ENCODE measurements at regions not wholly inside any gene's neighbourhood (a gene's known extent, or its start where the extent isn't known, plus 50 kb on each side); places are given as distances from the start of the nearest gene placed in this dataset.

GRCh38 chr11:130792772-130793171 lies 123.5 kb downstream of the SNX19 start:
- H3K27ac ChIP-seq (ENCODE audit: low read length): no peak overlapping the region
- H3K4me1 ChIP-seq (ENCODE audit: control insufficient read depth, insufficient read depth, low read length): no peaks in the 10 kb centered on the region
- DNase-seq: no peak
- peaks cover 7% of the 10 kb centered on the region for H3K9me3 ChIP-seq (ENCODE audit: control insufficient read depth, low read depth, low read length)
- H3K4me3 ChIP-seq (ENCODE audit: low read length): no peak overlapping the region
- H3K36me3 ChIP-seq (ENCODE audit: control insufficient read depth, insufficient read depth, low read length): no peaks in the 10 kb centered on the region
- H3K27me3 ChIP-seq (ENCODE audit: control insufficient read depth, insufficient read depth, low read length): peaks cover 2% of the 10 kb centered on the region

- DNase-seq: no peak
- Histone ChIP-seq H3K4me1 (ENCODE audit: control insufficient read depth, insufficient read depth, low read length) (no peaks in the 10 kb centered on the region), H3K36me3 (ENCODE audit: control insufficient read depth, insufficient read depth, low read length) (no peaks in the 10 kb centered on the region), H3K4me3 (ENCODE audit: low read length) (no peak overlapping the region), H3K27me3 (ENCODE audit: control insufficient read depth, insufficient read depth, low read length) (peaks cover 2% of the 10 kb centered on the region), H3K9me3 (ENCODE audit: control insufficient read depth, low read depth, low read length) (no peaks in the 10 kb centered on the region), H3K27ac (ENCODE audit: low read length) (no peak overlapping the region)
- WGBS (ENCODE audit: insufficient coverage, low lambda C conversion rate): no CpG with 5 or more reads among the region's 2 CpGs
These were observed 119.5 kb downstream of the SNX19 start for GRCh38 chr11:130796828-130797227.

- H3K4me3 ChIP-seq (ENCODE audit: low read length): no peak overlapping the region
- no peak overlapping the region for H3K27ac ChIP-seq (ENCODE audit: low read length)
- no peaks in the 10 kb centered on the region for H3K9me3 ChIP-seq (ENCODE audit: control insufficient read depth, low read depth, low read length)
- 89% methylated on average over 1 of the region's 3 CpGs for WGBS (ENCODE audit: insufficient coverage, low lambda C conversion rate)
- no peaks in the 10 kb centered on the region for H3K4me1 ChIP-seq (ENCODE audit: control insufficient read depth, insufficient read depth, low read length)
- peaks cover 2% of the 10 kb centered on the region for H3K27me3 ChIP-seq (ENCODE audit: control insufficient read depth, insufficient read depth, low read length)
- DNase-seq: no peak
- no peaks in the 10 kb centered on the region for H3K36me3 ChIP-seq (ENCODE audit: control insufficient read depth, insufficient read depth, low read length)
These were observed 118.0 kb downstream of the SNX19 start for GRCh38 chr11:130798280-130798679.

- H3K4me1 ChIP-seq (ENCODE audit: control insufficient read depth, insufficient read depth, low read length): no peaks in the 10 kb centered on the region
- WGBS (ENCODE audit: insufficient coverage, low lambda C conversion rate): no CpG with 5 or more reads among the region's 4 CpGs
These were observed 117.5 kb downstream of the SNX19 start for GRCh38 chr11:130798801-130799200.

GRCh38 chr11:130801333-130802122 lies 114.8 kb downstream of the SNX19 start:
- no peaks in the 10 kb centered on the region for H3K27me3 ChIP-seq (ENCODE audit: control insufficient read depth, insufficient read depth, low read length)
- no peak overlapping the region for H3K4me3 ChIP-seq (ENCODE audit: low read length)
- no peaks in the 10 kb centered on the region for H3K9me3 ChIP-seq (ENCODE audit: control insufficient read depth, low read depth, low read length)
- H3K27ac ChIP-seq (ENCODE audit: low read length): no peak overlapping the region
- WGBS (ENCODE audit: insufficient coverage, low lambda C conversion rate): no CpG with 5 or more reads among the region's 6 CpGs
- H3K4me1 ChIP-seq (ENCODE audit: control insufficient read depth, insufficient read depth, low read length): no peaks in the 10 kb centered on the region
- H3K36me3 ChIP-seq (ENCODE audit: control insufficient read depth, insufficient read depth, low read length): no peaks in the 10 kb centered on the region
- DNase-seq: no peak

More at GRCh38 chr11:130798801-130799200, 117.5 kb downstream of the SNX19 start:
- no peak overlapping the region for H3K27ac ChIP-seq (ENCODE audit: low read length)
- H3K4me3 ChIP-seq (ENCODE audit: low read length): no peak overlapping the region
- no peaks in the 10 kb centered on the region for H3K9me3 ChIP-seq (ENCODE audit: control insufficient read depth, low read depth, low read length)
- no peaks in the 10 kb centered on the region for H3K36me3 ChIP-seq (ENCODE audit: control insufficient read depth, insufficient read depth, low read length)
- H3K27me3 ChIP-seq (ENCODE audit: control insufficient read depth, insufficient read depth, low read length): peaks cover 2% of the 10 kb centered on the region
- no peak for DNase-seq

GRCh38 chr11:130802567-130802966 lies 113.7 kb downstream of the SNX19 start:
- no peaks in the 10 kb centered on the region for H3K36me3 ChIP-seq (ENCODE audit: control insufficient read depth, insufficient read depth, low read length)
- DNase-seq: no peak
- H3K9me3 ChIP-seq (ENCODE audit: control insufficient read depth, low read depth, low read length): no peaks in the 10 kb centered on the region
- H3K4me3 ChIP-seq (ENCODE audit: low read length): no peak overlapping the region
- WGBS (ENCODE audit: insufficient coverage, low lambda C conversion rate): no CpG with 5 or more reads among the region's 2 CpGs
- no peak overlapping the region for H3K27ac ChIP-seq (ENCODE audit: low read length)
- no peaks in the 10 kb centered on the region for H3K27me3 ChIP-seq (ENCODE audit: control insufficient read depth, insufficient read depth, low read length)
- no peaks in the 10 kb centered on the region for H3K4me1 ChIP-seq (ENCODE audit: control insufficient read depth, insufficient read depth, low read length)

- Histone ChIP-seq H3K4me3 (ENCODE audit: low read length) (no peak overlapping the region), H3K27ac (ENCODE audit: low read length) (no peak overlapping the region), H3K4me1 (ENCODE audit: control insufficient read depth, insufficient read depth, low read length) (no peaks in the 10 kb centered on the region), H3K27me3 (ENCODE audit: control insufficient read depth, insufficient read depth, low read length) (no peaks in the 10 kb centered on the region), H3K36me3 (ENCODE audit: control insufficient read depth, insufficient read depth, low read length) (no peaks in the 10 kb centered on the region), H3K9me3 (ENCODE audit: control insufficient read depth, low read depth, low read length) (no peaks in the 10 kb centered on the region)
- no peak for DNase-seq
- no CpG with 5 or more reads among the region's 12 CpGs for WGBS (ENCODE audit: insufficient coverage, low lambda C conversion rate)
These were observed 111.8 kb downstream of the SNX19 start for GRCh38 chr11:130804306-130805076.

GRCh38 chr11:130806746-130807145 lies 109.5 kb downstream of the SNX19 start:
- Histone ChIP-seq H3K27ac (ENCODE audit: low read length) (no peak overlapping the region), H3K4me1 (ENCODE audit: control insufficient read depth, insufficient read depth, low read length) (no peaks in the 10 kb centered on the region), H3K27me3 (ENCODE audit: control insufficient read depth, insufficient read depth, low read length) (no peaks in the 10 kb centered on the region), H3K9me3 (ENCODE audit: control insufficient read depth, low read depth, low read length) (no peaks in the 10 kb centered on the region), H3K36me3 (ENCODE audit: control insufficient read depth, insufficient read depth, low read length) (no peaks in the 10 kb centered on the region), H3K4me3 (ENCODE audit: low read length) (no peak overlapping the region)
- DNase-seq: no peak
- whole genome bisulfite sequencing (ENCODE audit: insufficient coverage, low lambda C conversion rate): no CpG with 5 or more reads among the region's 3 CpGs

- no CpG with 5 or more reads among the region's 1 CpG for WGBS (ENCODE audit: insufficient coverage, low lambda C conversion rate)
These were observed 107.7 kb downstream of the SNX19 start for GRCh38 chr11:130808541-130808940.

GRCh38 chr11:130813196-130813595 lies 103.1 kb downstream of the SNX19 start:
- no peak overlapping the region for H3K4me3 ChIP-seq (ENCODE audit: low read length)
- H3K36me3 ChIP-seq (ENCODE audit: control insufficient read depth, insufficient read depth, low read length): no peaks in the 10 kb centered on the region
- WGBS (ENCODE audit: insufficient coverage, low lambda C conversion rate): no CpG with 5 or more reads among the region's 8 CpGs
- H3K27me3 ChIP-seq (ENCODE audit: control insufficient read depth, insufficient read depth, low read length): no peaks in the 10 kb centered on the region
- no peaks in the 10 kb centered on the region for H3K9me3 ChIP-seq (ENCODE audit: control insufficient read depth, low read depth, low read length)
- no peak for DNase-seq
- peaks cover 25% of the 10 kb centered on the region for H3K4me1 ChIP-seq (ENCODE audit: control insufficient read depth, insufficient read depth, low read length)
- H3K27ac ChIP-seq (ENCODE audit: low read length): no peak overlapping the region

More at GRCh38 chr11:130808541-130808940, 107.7 kb downstream of the SNX19 start:
- no peaks in the 10 kb centered on the region for H3K36me3 ChIP-seq (ENCODE audit: control insufficient read depth, insufficient read depth, low read length)
- no peak overlapping the region for H3K27ac ChIP-seq (ENCODE audit: low read length)
- DNase-seq: no peak
- no peaks in the 10 kb centered on the region for H3K9me3 ChIP-seq (ENCODE audit: control insufficient read depth, low read depth, low read length)
- no peak overlapping the region for H3K4me3 ChIP-seq (ENCODE audit: low read length)
- no peaks in the 10 kb centered on the region for H3K27me3 ChIP-seq (ENCODE audit: control insufficient read depth, insufficient read depth, low read length)
- no peaks in the 10 kb centered on the region for H3K4me1 ChIP-seq (ENCODE audit: control insufficient read depth, insufficient read depth, low read length)
